ENCODE measurements at regions not wholly inside any gene's neighbourhood (a gene's known extent, or its start where the extent isn't known, plus 50 kb on each side); places are given as distances from the start of the nearest gene placed in this dataset.
A peak's percentile ranks its signal among the peaks of the same experiment; 100 is the strongest.

- Histone ChIP-seq H2BK12ac (ENCODE audit: low read length in 2 of 2) (no peak overlapping the region), H3K23ac (ENCODE audit: low read length in 2 of 2) (no peak overlapping the region), H3K18ac (ENCODE audit: low read depth in 1 of 2, low read length in 2 of 2) (no peak overlapping the region), H3K4me2 (ENCODE audit: low read length, poor library complexity, severe bottlenecking) (no peak overlapping the region), H2AFZ (ENCODE audit: low read depth, low read length) (no peak overlapping the region), H3K79me1 (replicated peaks; ENCODE audit: low read length, poor library complexity, severe bottlenecking) (no peaks in the 10 kb centered on the region), H3K4me1 (ENCODE audit: control insufficient read depth, insufficient read depth, low read depth, low read length) (no peaks in the 10 kb centered on the region), H3K36me3 (ENCODE audit: control insufficient read depth in 1 of 2, insufficient read depth in 2 of 2, low read depth in 1 of 2, low read length in 2 of 2) (no peaks in the 10 kb centered on the region), H2BK5ac (ENCODE audit: low read depth, low read length, poor library complexity, severe bottlenecking) (no peak overlapping the region), H2BK120ac (ENCODE audit: low read depth, low read length) (no peak overlapping the region), H3K4me3 (ENCODE audit: insufficient read depth in 1 of 2, low read depth in 1 of 2, low read length in 2 of 2) (no peak overlapping the region), H4K91ac (ENCODE audit: low read length) (no peak overlapping the region), H3K14ac (ENCODE audit: low read length in 2 of 2) (no peak overlapping the region), H3K4ac (ENCODE audit: low read depth in 1 of 2, low read length in 2 of 2) (no peak overlapping the region), H2AK5ac (ENCODE audit: low read length, severe bottlenecking) (no peak overlapping the region), H3K9ac (ENCODE audit: low read length) (no peak overlapping the region), H3K9me3 (ENCODE audit: control insufficient read depth, low read length) (peaks cover 11% of the 10 kb centered on the region), H2BK15ac (ENCODE audit: low read depth, poor library complexity, severe bottlenecking) (no peak overlapping the region), H4K8ac (ENCODE audit: low read length) (no peak overlapping the region), H3K27ac (ENCODE audit: low read length, poor library complexity, severe bottlenecking) (no peak overlapping the region), H3K27me3 (ENCODE audit: control insufficient read depth in 1 of 2, insufficient read depth in 1 of 2, low read length in 2 of 2) (no peaks in the 10 kb centered on the region)
- no peak for DNase-seq
- 41% methylated on average over 3 of the region's 3 CpGs for WGBS
Observed at GRCh38 chr1:106061586-106062495, 994.6 kb upstream of the PRMT6 start.

GRCh38 chr1:106063510-106063909 is 993.0 kb upstream of the PRMT6 start:
- DNase-seq = no peak
- Histone ChIP-seq H3K4me2 (ENCODE audit: low read length, poor library complexity, severe bottlenecking) (no peak overlapping the region), H2AFZ (ENCODE audit: low read depth, low read length) (no peak overlapping the region), H2BK12ac (ENCODE audit: low read length in 2 of 2) (no peak overlapping the region), H3K4ac (ENCODE audit: low read depth in 1 of 2, low read length in 2 of 2) (no peak overlapping the region), H3K4me1 (ENCODE audit: control insufficient read depth, insufficient read depth, low read depth, low read length) (no peaks in the 10 kb centered on the region), H2AK5ac (ENCODE audit: low read length, severe bottlenecking) (no peak overlapping the region), H3K27me3 (ENCODE audit: control insufficient read depth in 1 of 2, insufficient read depth in 1 of 2, low read length in 2 of 2) (no peaks in the 10 kb centered on the region), H3K36me3 (ENCODE audit: control insufficient read depth in 1 of 2, insufficient read depth in 2 of 2, low read depth in 1 of 2, low read length in 2 of 2) (no peaks in the 10 kb centered on the region), H4K8ac (ENCODE audit: low read length) (no peak overlapping the region), H4K91ac (ENCODE audit: low read length) (no peak overlapping the region), H3K9me3 (ENCODE audit: control insufficient read depth, low read length) (peaks cover 11% of the 10 kb centered on the region), H2BK5ac (ENCODE audit: low read depth, low read length, poor library complexity, severe bottlenecking) (no peak overlapping the region), H2BK15ac (ENCODE audit: low read depth, poor library complexity, severe bottlenecking) (no peak overlapping the region), H3K23ac (ENCODE audit: low read length in 2 of 2) (no peak overlapping the region), H3K18ac (ENCODE audit: low read depth in 1 of 2, low read length in 2 of 2) (no peak overlapping the region), H3K14ac (ENCODE audit: low read length in 2 of 2) (no peak overlapping the region), H3K27ac (ENCODE audit: low read length, poor library complexity, severe bottlenecking) (no peak overlapping the region), H2BK120ac (ENCODE audit: low read depth, low read length) (no peak overlapping the region), H3K79me1 (replicated peaks; ENCODE audit: low read length, poor library complexity, severe bottlenecking) (no peaks in the 10 kb centered on the region), H3K4me3 (ENCODE audit: insufficient read depth in 1 of 2, low read depth in 1 of 2, low read length in 2 of 2) (no peak overlapping the region), H3K9ac (ENCODE audit: low read length) (no peak overlapping the region)
- no CpG with 5 or more reads among the region's 1 CpG for WGBS

- Histone ChIP-seq H2AK5ac (ENCODE audit: low read length, severe bottlenecking) (no peak overlapping the region), H2BK15ac (ENCODE audit: low read depth, poor library complexity, severe bottlenecking) (no peak overlapping the region), H3K4me1 (ENCODE audit: control insufficient read depth, insufficient read depth, low read depth, low read length) (no peaks in the 10 kb centered on the region), H3K9ac (ENCODE audit: low read length) (no peak overlapping the region), H2BK12ac (ENCODE audit: low read length in 2 of 2) (no peak overlapping the region), H3K27ac (ENCODE audit: low read length, poor library complexity, severe bottlenecking) (no peak overlapping the region), H3K36me3 (ENCODE audit: control insufficient read depth in 1 of 2, insufficient read depth in 2 of 2, low read depth in 1 of 2, low read length in 2 of 2) (no peaks in the 10 kb centered on the region), H3K4me2 (ENCODE audit: low read length, poor library complexity, severe bottlenecking) (no peak overlapping the region), H3K23ac (ENCODE audit: low read length in 2 of 2) (no peak overlapping the region), H4K91ac (ENCODE audit: low read length) (no peak overlapping the region), H3K9me3 (ENCODE audit: control insufficient read depth, low read length) (no peaks in the 10 kb centered on the region), H3K18ac (ENCODE audit: low read depth in 1 of 2, low read length in 2 of 2) (no peak overlapping the region), H2BK5ac (ENCODE audit: low read depth, low read length, poor library complexity, severe bottlenecking) (no peak overlapping the region), H3K4ac (ENCODE audit: low read depth in 1 of 2, low read length in 2 of 2) (no peak overlapping the region), H3K4me3 (ENCODE audit: insufficient read depth in 1 of 2, low read depth in 1 of 2, low read length in 2 of 2) (no peak overlapping the region), H2AFZ (ENCODE audit: low read depth, low read length) (no peak overlapping the region), H3K27me3 (ENCODE audit: control insufficient read depth in 1 of 2, insufficient read depth in 1 of 2, low read length in 2 of 2) (no peaks in the 10 kb centered on the region), H4K8ac (ENCODE audit: low read length) (no peak overlapping the region), H3K79me1 (replicated peaks; ENCODE audit: low read length, poor library complexity, severe bottlenecking) (no peaks in the 10 kb centered on the region), H2BK120ac (ENCODE audit: low read depth, low read length) (no peak overlapping the region), H3K14ac (ENCODE audit: low read length in 2 of 2) (no peak overlapping the region)
- WGBS = 92% methylated on average over 4 of the region's 7 CpGs
- no peak for DNase-seq
Observed at GRCh38 chr1:106072909-106073600, 983.4 kb upstream of the PRMT6 start.

GRCh38 chr1:106080608-106081325 is 975.7 kb upstream of the PRMT6 start:
- Histone ChIP-seq H2BK5ac (ENCODE audit: low read depth, low read length, poor library complexity, severe bottlenecking) (no peak overlapping the region), H3K27ac (ENCODE audit: low read length, poor library complexity, severe bottlenecking) (no peak overlapping the region), H3K9me3 (ENCODE audit: control insufficient read depth, low read length) (no peaks in the 10 kb centered on the region), H3K4me3 (ENCODE audit: insufficient read depth in 1 of 2, low read depth in 1 of 2, low read length in 2 of 2) (peak overlapping the region in 1 of 2 experiments; percentile 57), H3K23ac (ENCODE audit: low read length in 2 of 2) (no peak overlapping the region), H3K27me3 (ENCODE audit: control insufficient read depth in 1 of 2, insufficient read depth in 1 of 2, low read length in 2 of 2) (no peaks in the 10 kb centered on the region), H4K8ac (ENCODE audit: low read length) (no peak overlapping the region), H2AFZ (ENCODE audit: low read depth, low read length) (no peak overlapping the region), H3K36me3 (ENCODE audit: control insufficient read depth in 1 of 2, insufficient read depth in 2 of 2, low read depth in 1 of 2, low read length in 2 of 2) (no peaks in the 10 kb centered on the region), H2BK120ac (ENCODE audit: low read depth, low read length) (no peak overlapping the region), H3K4ac (ENCODE audit: low read depth in 1 of 2, low read length in 2 of 2) (no peak overlapping the region), H3K4me2 (ENCODE audit: low read length, poor library complexity, severe bottlenecking) (peak overlapping the region; percentile 21), H3K14ac (ENCODE audit: low read length in 2 of 2) (no peak overlapping the region), H2AK5ac (ENCODE audit: low read length, severe bottlenecking) (no peak overlapping the region), H2BK12ac (ENCODE audit: low read length in 2 of 2) (no peak overlapping the region), H3K9ac (ENCODE audit: low read length) (no peak overlapping the region), H3K18ac (ENCODE audit: low read depth in 1 of 2, low read length in 2 of 2) (no peak overlapping the region), H3K79me1 (replicated peaks; ENCODE audit: low read length, poor library complexity, severe bottlenecking) (no peaks in the 10 kb centered on the region), H3K4me1 (ENCODE audit: control insufficient read depth, insufficient read depth, low read depth, low read length) (no peaks in the 10 kb centered on the region), H2BK15ac (ENCODE audit: low read depth, poor library complexity, severe bottlenecking) (no peak overlapping the region), H4K91ac (ENCODE audit: low read length) (no peak overlapping the region)
- no peak for DNase-seq
- 90% methylated on average over 41 of the region's 41 CpGs for WGBS
